Urinary bladder (tissue), 3 donors: ENCODE measurements at regions not wholly inside any gene's neighbourhood (a gene's known extent, or its start where the extent isn't known, plus 50 kb on each side); places are given as distances from the start of the nearest gene placed in this dataset.
"Not testable (repeated sequence)": the region's sequence is repeated elsewhere in the genome, so short reads cannot be mapped to it uniquely, and the experiment has no call there.

Source experiments
- DNase-seq: peaks from one replicate; pipeline ENCODE4 v3.0.0-alpha.2; 2015; ENCODE audit errors: extremely low spot score
- H3K27ac ChIP-seq: one replicate; pipeline ENCODE4 v1.5.1; 2013; ENCODE audit warnings: low read depth, mild to moderate bottlenecking, moderate library complexity
- H3K36me3 ChIP-seq: one replicate; pipeline ENCODE4 v1.6.1; 2013; ENCODE audit warnings: mild to moderate bottlenecking, moderate library complexity; ENCODE audit not compliant: insufficient read depth
- H3K4me1 ChIP-seq: one replicate; pipeline ENCODE4 v1.6.1; 2013; ENCODE audit warnings: mild to moderate bottlenecking, moderate library complexity; ENCODE audit not compliant: insufficient read depth
- H3K4me3 ChIP-seq: one replicate; pipeline ENCODE4 v1.5.1; 2013; ENCODE audit warnings: low read depth, low read length
- WGBS: extraction: QIAGEN DNeasy Blood & Tissue Kit; methylation state at CpG from one replicate; pipeline ENCODE4 v1.1.7; 2013; 5-methylcytosine and 5-hydroxymethylcytosine counted together
- donor health status: healthy with polysubstance abuse.
- donor health status: healthy.

- WGBS = 75% methylated on average over 1 of the region's 1 CpG
- Histone ChIP-seq H3K4me1 (no peaks in the 10 kb centered on the region), H3K36me3 (no peaks in the 10 kb centered on the region)
Measured at GRCh38 chr11:92168936-92169335, 55.7 kb upstream of the FAT3 start.

GRCh38 chr11:92167571-92167970, 57.0 kb upstream of the FAT3 start:
- 89% methylated on average over 4 of the region's 4 CpGs for WGBS
- no peaks in the 10 kb centered on the region for H3K36me3 ChIP-seq
- no peak overlapping the region for H3K27ac ChIP-seq
- no peak for DNase-seq
- H3K4me1 ChIP-seq = no peaks in the 10 kb centered on the region
- H3K4me3 ChIP-seq = no peak overlapping the region

More at GRCh38 chr11:92168936-92169335, 55.7 kb upstream of the FAT3 start:
- DNase-seq = no peak
- Histone ChIP-seq H3K4me3 (no peak overlapping the region), H3K27ac (no peak overlapping the region)

GRCh38 chr11:92166335-92166734, 58.3 kb upstream of the FAT3 start:
- H3K27ac ChIP-seq = no peak overlapping the region
- WGBS = 85% methylated on average over 3 of the region's 3 CpGs
- no peak for DNase-seq
- H3K36me3 ChIP-seq = no peaks in the 10 kb centered on the region
- H3K4me1 ChIP-seq = no peaks in the 10 kb centered on the region
- no peak overlapping the region for H3K4me3 ChIP-seq

GRCh38 chr11:92163879-92164278, 60.7 kb upstream of the FAT3 start:
- 83% methylated on average over 1 of the region's 1 CpG for WGBS
- Histone ChIP-seq H3K4me3 (no peak overlapping the region), H3K27ac (no peak overlapping the region), H3K4me1 (no peaks in the 10 kb centered on the region), H3K36me3 (no peaks in the 10 kb centered on the region)
- DNase-seq = no peak

GRCh38 chr11:92162776-92163175, 61.8 kb upstream of the FAT3 start:
- Histone ChIP-seq H3K4me3 (no peak overlapping the region), H3K4me1 (no peaks in the 10 kb centered on the region), H3K36me3 (no peaks in the 10 kb centered on the region), H3K27ac (no peak overlapping the region)
- no peak for DNase-seq
- WGBS = 45% methylated on average over 2 of the region's 2 CpGs

DNA sequence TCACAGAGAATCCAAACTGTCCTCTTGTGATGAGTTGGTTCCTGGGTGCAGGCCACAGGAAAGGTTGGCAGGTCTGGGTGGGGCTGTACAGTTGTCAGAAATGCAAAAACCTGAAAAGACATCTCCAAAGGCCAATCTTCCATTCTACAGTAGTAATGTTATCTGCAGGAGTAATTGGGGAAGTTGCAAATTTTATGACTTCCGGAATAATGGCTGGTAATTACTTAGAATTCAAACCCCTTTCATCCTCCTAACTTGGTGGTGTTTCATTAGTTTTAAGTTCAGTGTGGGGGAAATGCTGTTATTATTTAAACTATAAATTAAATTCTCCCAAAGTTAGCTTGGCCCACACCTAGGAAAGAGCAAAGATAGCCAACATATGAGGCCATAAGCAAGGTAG, 64.7 kb upstream of the FAT3 start:
- Histone ChIP-seq H3K36me3 (no peaks in the 10 kb centered on the region), H3K4me3 (no peak overlapping the region), H3K4me1 (no peaks in the 10 kb centered on the region), H3K27ac (no peak overlapping the region)
- 86% methylated on average over 1 of the region's 1 CpG for WGBS
- DNase-seq = no peak

DNA sequence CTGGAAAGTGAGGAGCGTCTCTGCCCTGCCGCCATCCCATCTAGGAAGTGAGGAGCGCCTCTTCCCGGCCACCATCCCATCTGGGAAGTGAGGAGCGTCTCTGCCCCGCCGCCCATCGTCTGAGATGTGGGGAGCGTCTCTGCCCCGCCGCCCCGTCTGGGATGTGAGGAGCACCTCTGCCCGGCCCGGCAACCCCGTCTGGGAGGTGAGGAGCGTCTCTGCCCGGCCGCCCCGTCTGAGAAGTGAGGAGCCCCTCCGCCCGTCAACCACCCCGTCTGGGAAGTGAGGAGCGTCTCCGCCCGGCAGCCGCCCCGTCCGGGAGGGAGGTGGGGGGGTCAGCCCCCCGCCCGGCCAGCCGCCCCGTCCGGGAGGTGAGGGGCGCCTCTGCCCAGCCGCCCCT, 67.2 kb upstream of the FAT3 start:
- not testable (repeated sequence) for H3K4me3 ChIP-seq, DNase-seq, H3K4me1 ChIP-seq, H3K27ac ChIP-seq, H3K36me3 ChIP-seq
- 95% methylated on average over 28 of the region's 35 CpGs for WGBS

DNA sequence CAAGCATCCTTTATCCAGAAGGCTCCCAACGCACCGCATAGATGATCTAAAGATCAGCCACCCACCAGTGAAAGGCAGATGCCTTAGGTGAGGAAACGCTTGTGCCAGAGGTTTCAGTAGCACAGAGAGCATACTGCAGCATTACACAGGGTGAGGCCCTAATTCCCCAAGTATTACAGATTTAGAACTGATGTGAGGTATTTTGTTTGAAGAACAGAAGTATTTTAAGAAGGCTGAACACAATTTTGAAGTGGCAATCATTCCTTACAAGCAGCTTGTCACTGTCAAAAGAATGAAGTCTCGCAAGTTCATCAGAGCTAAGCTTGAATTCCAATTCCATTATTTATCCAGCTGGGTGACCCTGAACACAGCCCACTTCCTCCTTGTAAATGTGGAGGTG, 70.0 kb upstream of the FAT3 start:
- DNase-seq = no peak
- no peaks in the 10 kb centered on the region for H3K36me3 ChIP-seq
- no peak overlapping the region for H3K4me3 ChIP-seq
- H3K4me1 ChIP-seq = no peaks in the 10 kb centered on the region
- 84% methylated on average over 4 of the region's 4 CpGs for WGBS
- no peak overlapping the region for H3K27ac ChIP-seq

DNA sequence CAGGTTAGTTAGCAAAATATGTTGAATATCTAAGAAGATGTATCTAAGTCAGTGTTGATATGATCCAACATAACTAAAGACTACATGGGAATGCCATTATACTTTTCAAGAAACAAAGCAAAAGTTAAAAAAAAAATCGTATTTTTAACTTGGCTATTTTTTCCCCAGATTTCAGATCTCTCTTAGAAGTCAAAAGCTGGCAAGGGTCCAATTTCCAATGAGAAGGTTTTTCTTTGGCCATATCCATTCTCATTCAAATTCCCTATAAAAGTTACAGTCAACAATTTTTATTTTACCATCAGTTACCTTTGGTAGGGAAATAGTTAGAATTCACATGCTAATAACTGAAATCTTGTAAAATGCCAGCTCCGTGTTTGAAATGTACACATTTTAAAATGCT, 70.5 kb upstream of the FAT3 start:
- WGBS = 56% methylated on average over 2 of the region's 2 CpGs
- Histone ChIP-seq H3K36me3 (no peaks in the 10 kb centered on the region), H3K4me3 (no peak overlapping the region), H3K27ac (no peak overlapping the region), H3K4me1 (no peaks in the 10 kb centered on the region)
- no peak for DNase-seq

- no peak overlapping the region for H3K4me3 ChIP-seq
- no peak for DNase-seq
- H3K4me1 ChIP-seq = no peaks in the 10 kb centered on the region
- WGBS = 90% methylated on average over 2 of the region's 2 CpGs
- no peak overlapping the region for H3K27ac ChIP-seq
- H3K36me3 ChIP-seq = no peaks in the 10 kb centered on the region
Measured at GRCh38 chr11:92153542-92153941, 71.1 kb upstream of the FAT3 start.

- WGBS = 85% methylated on average over 7 of the region's 7 CpGs
- no peaks in the 10 kb centered on the region for H3K4me1 ChIP-seq
- H3K36me3 ChIP-seq = no peaks in the 10 kb centered on the region
- H3K4me3 ChIP-seq = no peak overlapping the region
- no peak overlapping the region for H3K27ac ChIP-seq
- DNase-seq = no peak
Measured at GRCh38 chr11:92152245-92152644, 72.4 kb upstream of the FAT3 start.

DNA sequence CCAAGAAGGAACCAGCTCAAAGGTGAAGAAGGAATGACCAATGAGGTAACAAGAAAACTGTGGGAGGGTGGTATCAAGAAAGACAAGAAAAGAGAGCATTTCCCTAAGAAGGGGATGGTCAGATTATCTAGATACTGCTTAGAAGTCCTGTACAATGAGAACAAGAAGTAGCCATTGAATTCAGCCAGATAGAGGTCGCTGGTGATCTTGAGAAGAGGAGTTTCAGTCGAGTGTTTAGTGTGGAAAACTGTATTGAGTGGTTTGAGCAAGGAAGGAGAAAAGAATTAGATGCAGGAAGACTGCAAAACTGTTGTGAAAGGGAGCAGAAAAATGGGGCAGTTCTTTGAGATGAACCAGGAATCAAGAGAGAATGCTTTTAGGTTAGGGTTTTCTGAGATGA, 74.6 kb upstream of the FAT3 start:
- Histone ChIP-seq H3K4me3 (no peak overlapping the region), H3K4me1 (no peaks in the 10 kb centered on the region), H3K27ac (no peak overlapping the region), H3K36me3 (no peaks in the 10 kb centered on the region)
- 58% methylated on average over 2 of the region's 2 CpGs for WGBS
- DNase-seq = no peak

- no peak for DNase-seq
- Histone ChIP-seq H3K36me3 (no peaks in the 10 kb centered on the region), H3K4me1 (no peaks in the 10 kb centered on the region), H3K27ac (no peak overlapping the region), H3K4me3 (no peak overlapping the region)
Measured at GRCh38 chr11:92141725-92142124, 82.9 kb upstream of the FAT3 start.

- no peak for DNase-seq
- WGBS = 62% methylated on average over 3 of the region's 3 CpGs
- no peaks in the 10 kb centered on the region for H3K4me1 ChIP-seq
- H3K27ac ChIP-seq = no peak overlapping the region
- no peak overlapping the region for H3K4me3 ChIP-seq
- H3K36me3 ChIP-seq = no peaks in the 10 kb centered on the region
Measured at GRCh38 chr11:92141159-92141558, 83.5 kb upstream of the FAT3 start.

- no peaks in the 10 kb centered on the region for H3K36me3 ChIP-seq
- H3K4me1 ChIP-seq = no peaks in the 10 kb centered on the region
- no peak overlapping the region for H3K27ac ChIP-seq
- no peak for DNase-seq
- 79% methylated on average over 2 of the region's 2 CpGs for WGBS
- no peak overlapping the region for H3K4me3 ChIP-seq
Measured at GRCh38 chr11:92140021-92140420, 84.6 kb upstream of the FAT3 start.
